SK-N-SH treated with all-trans-retinoic acid at 6 μM for 48 hours (cell line): ENCODE measurements at regions not wholly inside any gene's neighbourhood (a gene's known extent, or its start where the extent isn't known, plus 50 kb on each side); places are given as distances from the start of the nearest gene placed in this dataset.

Source experiments
- ATAC-seq: fragments of 200-7000 bp; cut with Tn5 transposase; 3 replicates; pipeline ENCODE4 v1.9.1; 2020; ENCODE audit warnings: mild to moderate bottlenecking, moderate library complexity
- ARNTL ChIP-seq: fragments of 450-650 bp; formaldehyde crosslinking; IDR thresholded peaks from 2 replicates; pipeline ENCODE4 v1.5.0; 2020; ENCODE audit warnings: low read depth, mild to moderate bottlenecking, moderate library complexity, borderline replicate concordance
- CSDC2 ChIP-seq: fragments of 250-450 bp; sonication (Bioruptor Pico); IDR thresholded peaks from 2 replicates; pipeline ENCODE4 v1.5.0; 2020; ENCODE audit warnings: mild to moderate bottlenecking, moderate library complexity
- GLIS3 ChIP-seq: fragments of 250-450 bp; sonication (Bioruptor Pico); IDR thresholded peaks from 2 replicates; pipeline ENCODE4 v1.5.0; 2020; ENCODE audit warnings: mild to moderate bottlenecking, moderate library complexity
- ISL1 ChIP-seq: fragments of 250-450 bp; sonication (Bioruptor Pico); IDR thresholded peaks from 2 replicates; pipeline ENCODE4 v2.1.2; 2022; ENCODE audit warnings: mild to moderate bottlenecking, moderate library complexity
- OSR1 ChIP-seq: fragments of 250-450 bp; sonication (Bioruptor Pico); IDR thresholded peaks from 2 replicates; pipeline ENCODE4 v1.8.0; 2022; ENCODE audit warnings: moderate library complexity, mild to moderate bottlenecking, inconsistent platforms
- PPARA ChIP-seq: fragments of 250-450 bp; sonication (Bioruptor Pico); IDR thresholded peaks from 2 replicates; pipeline ENCODE4 v1.5.0; 2020; ENCODE audit warnings: mild to moderate bottlenecking, borderline replicate concordance
- RARB ChIP-seq: fragments of 250-450 bp; sonication (Bioruptor Pico); IDR thresholded peaks from 2 replicates; pipeline ENCODE4 v1.8.0; 2021; ENCODE audit warnings: mild to moderate bottlenecking, moderate library complexity
- SNAI2 ChIP-seq: fragments of 250-450 bp; sonication (Bioruptor Pico); IDR thresholded peaks from 2 replicates; pipeline ENCODE4 v1.5.0; 2020; ENCODE audit warnings: mild to moderate bottlenecking, moderate library complexity
- TCF4 ChIP-seq: fragments of 250-450 bp; sonication (Bioruptor Pico); IDR thresholded peaks from 2 replicates; pipeline ENCODE4 v1.8.0; 2021; ENCODE audit warnings: mild to moderate bottlenecking, moderate library complexity, borderline replicate concordance
- TOX ChIP-seq: fragments of 250-450 bp; sonication (Bioruptor Pico); IDR thresholded peaks from 2 replicates; pipeline ENCODE4 v1.8.0; 2021; ENCODE audit warnings: mild to moderate bottlenecking, moderate library complexity, borderline replicate concordance
- TSHZ2 ChIP-seq: fragments of 250-450 bp; sonication (Bioruptor Pico); IDR thresholded peaks from 2 replicates; pipeline ENCODE4 v1.5.0; 2020; ENCODE audit warnings: mild to moderate bottlenecking, moderate library complexity
- ZC3H10 ChIP-seq: fragments of 250-450 bp; sonication (Bioruptor Pico); IDR thresholded peaks from 2 replicates; pipeline ENCODE4 v1.5.1; 2021; ENCODE audit warnings: mild to moderate bottlenecking, moderate library complexity
- ZFP3 ChIP-seq: fragments of 250-450 bp; sonication (Bioruptor Pico); IDR thresholded peaks from 2 replicates; pipeline ENCODE4 v1.5.0; 2020; ENCODE audit warnings: mild to moderate bottlenecking, moderate library complexity
- ZFP30 ChIP-seq: fragments of 450-650 bp; formaldehyde crosslinking; IDR thresholded peaks from 2 replicates; pipeline ENCODE4 v1.5.0; 2022; ENCODE audit warnings: mild to moderate bottlenecking, moderate library complexity
- ZNF565 ChIP-seq: fragments of 450-650 bp; formaldehyde crosslinking; conservative IDR thresholded peaks from 2 replicates; pipeline ENCODE4 v1.5.0; 2020; ENCODE audit warnings: low read depth, mild to moderate bottlenecking, moderate library complexity
- ZNF70 ChIP-seq: fragments of 450-650 bp; formaldehyde crosslinking; IDR thresholded peaks from 2 replicates; pipeline ENCODE4 v1.5.0; 2020; ENCODE audit warnings: mild to moderate bottlenecking, moderate library complexity
- ZNF8 ChIP-seq: fragments of 450-650 bp; formaldehyde crosslinking; IDR thresholded peaks from 2 replicates; pipeline ENCODE4 v1.5.0; 2020; ENCODE audit warnings: mild to moderate bottlenecking, moderate library complexity
- TF ChIP-seq, protein P1 (sequence below): fragments of 250-450 bp; sonication (Bioruptor Pico); IDR thresholded peaks from 2 replicates; pipeline ENCODE4 v1.8.0; 2021; ENCODE audit warnings: low read depth, mild to moderate bottlenecking, moderate library complexity, borderline replicate concordance
- TF ChIP-seq, protein P2 (sequence below): fragments of 250-450 bp; sonication (Bioruptor Pico); IDR thresholded peaks from 2 replicates; pipeline ENCODE4 v1.5.1; 2021; ENCODE audit warnings: mild to moderate bottlenecking, moderate library complexity
- TF ChIP-seq, protein P3 (sequence below): fragments of 250-450 bp; sonication (Bioruptor Pico); IDR thresholded peaks from 2 replicates; pipeline ENCODE4 v1.8.0; 2020; ENCODE audit warnings: mild to moderate bottlenecking, moderate library complexity, borderline replicate concordance
- TF ChIP-seq, protein P4 (sequence below): fragments of 250-450 bp; sonication (Bioruptor Pico); IDR thresholded peaks from 2 replicates; pipeline ENCODE4 v1.5.1; 2020; ENCODE audit warnings: low read depth, mild to moderate bottlenecking, moderate library complexity

GRCh38 chr17:79382313-79382712 lies 228.5 kb downstream of the RBFOX3 start:
- no peak for ATAC-seq

GRCh38 chr17:79379700-79380445 lies 231.0 kb downstream of the RBFOX3 start:
- TF ChIP-seq SNAI2 (CRISPR knock-in tag) (no peak), ISL1 (CRISPR knock-in tag) (no peak), ZFP3 (no peak)
- ATAC-seq: no peak

More at GRCh38 chr17:79382313-79382712, 228.5 kb downstream of the RBFOX3 start:
- TF ChIP-seq TCF4 (CRISPR knock-in tag) (no peak), GLIS3 (no peak), PPARA (CRISPR knock-in tag) (no peak), ZFP3 (no peak), ZNF565 (CRISPR knock-in tag) (no peak), ZC3H10 (CRISPR knock-in tag) (no peak), CSDC2 (CRISPR knock-in tag) (no peak), TSHZ2 (no peak), OSR1 (no peak), ARNTL (CRISPR knock-in tag) (no peak), ZNF8 (CRISPR knock-in tag) (no peak), SNAI2 (CRISPR knock-in tag) (no peak), ISL1 (CRISPR knock-in tag) (no peak), ZNF70 (CRISPR knock-in tag) (no peak), ZFP30 (CRISPR knock-in tag) (no peak), RARB (CRISPR knock-in tag) (no peak), TOX (CRISPR knock-in tag) (no peak)
- TF ChIP-seq, protein P1, sequence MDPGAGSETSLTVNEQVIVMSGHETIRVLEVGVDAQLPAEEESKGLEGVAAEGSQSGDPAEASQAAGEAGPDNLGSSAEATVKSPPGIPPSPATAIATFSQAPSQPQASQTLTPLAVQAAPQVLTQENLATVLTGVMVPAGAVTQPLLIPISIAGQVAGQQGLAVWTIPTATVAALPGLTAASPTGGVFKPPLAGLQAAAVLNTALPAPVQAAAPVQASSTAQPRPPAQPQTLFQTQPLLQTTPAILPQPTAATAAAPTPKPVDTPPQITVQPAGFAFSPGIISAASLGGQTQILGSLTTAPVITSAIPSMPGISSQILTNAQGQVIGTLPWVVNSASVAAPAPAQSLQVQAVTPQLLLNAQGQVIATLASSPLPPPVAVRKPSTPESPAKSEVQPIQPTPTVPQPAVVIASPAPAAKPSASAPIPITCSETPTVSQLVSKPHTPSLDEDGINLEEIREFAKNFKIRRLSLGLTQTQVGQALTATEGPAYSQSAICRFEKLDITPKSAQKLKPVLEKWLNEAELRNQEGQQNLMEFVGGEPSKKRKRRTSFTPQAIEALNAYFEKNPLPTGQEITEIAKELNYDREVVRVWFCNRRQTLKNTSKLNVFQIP (CRISPR knock-in tag): no peak
- TF ChIP-seq, protein P2, sequence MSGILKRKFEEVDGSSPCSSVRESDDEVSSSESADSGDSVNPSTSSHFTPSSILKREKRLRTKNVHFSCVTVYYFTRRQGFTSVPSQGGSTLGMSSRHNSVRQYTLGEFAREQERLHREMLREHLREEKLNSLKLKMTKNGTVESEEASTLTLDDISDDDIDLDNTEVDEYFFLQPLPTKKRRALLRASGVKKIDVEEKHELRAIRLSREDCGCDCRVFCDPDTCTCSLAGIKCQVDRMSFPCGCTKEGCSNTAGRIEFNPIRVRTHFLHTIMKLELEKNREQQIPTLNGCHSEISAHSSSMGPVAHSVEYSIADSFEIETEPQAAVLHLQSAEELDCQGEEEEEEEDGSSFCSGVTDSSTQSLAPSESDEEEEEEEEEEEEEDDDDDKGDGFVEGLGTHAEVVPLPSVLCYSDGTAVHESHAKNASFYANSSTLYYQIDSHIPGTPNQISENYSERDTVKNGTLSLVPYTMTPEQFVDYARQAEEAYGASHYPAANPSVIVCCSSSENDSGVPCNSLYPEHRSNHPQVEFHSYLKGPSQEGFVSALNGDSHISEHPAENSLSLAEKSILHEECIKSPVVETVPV (CRISPR knock-in tag): no peak

DNA sequence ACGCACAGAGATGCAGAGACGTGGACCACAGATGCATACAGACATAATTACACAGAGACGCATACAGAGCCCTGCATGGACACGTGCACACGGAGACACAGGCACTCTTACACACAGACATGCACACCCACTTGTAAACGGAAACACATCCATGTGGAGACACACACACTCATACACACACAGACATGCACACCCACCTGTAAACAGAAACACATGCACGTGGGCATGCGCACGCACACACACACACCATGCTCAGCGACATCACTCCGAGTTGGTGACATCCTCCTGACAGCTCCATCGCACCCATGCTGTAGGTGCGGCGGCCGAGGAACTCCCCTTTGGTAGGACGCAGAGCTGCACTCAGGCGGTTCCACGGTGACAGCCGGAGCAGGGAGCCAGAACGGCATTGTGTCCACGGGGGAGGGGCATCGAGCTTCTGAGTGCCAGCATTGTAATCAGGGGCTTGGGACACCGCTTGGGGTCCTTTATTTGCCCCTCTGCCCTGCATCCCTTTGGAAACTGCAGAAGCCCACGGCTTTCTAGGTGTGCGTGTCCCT lies 233.5 kb downstream of the RBFOX3 start:
- TF ChIP-seq ZC3H10 (CRISPR knock-in tag) (no peak), ZFP30 (CRISPR knock-in tag) (no peak), PPARA (CRISPR knock-in tag) (no peak)
- TF ChIP-seq, protein P3, sequence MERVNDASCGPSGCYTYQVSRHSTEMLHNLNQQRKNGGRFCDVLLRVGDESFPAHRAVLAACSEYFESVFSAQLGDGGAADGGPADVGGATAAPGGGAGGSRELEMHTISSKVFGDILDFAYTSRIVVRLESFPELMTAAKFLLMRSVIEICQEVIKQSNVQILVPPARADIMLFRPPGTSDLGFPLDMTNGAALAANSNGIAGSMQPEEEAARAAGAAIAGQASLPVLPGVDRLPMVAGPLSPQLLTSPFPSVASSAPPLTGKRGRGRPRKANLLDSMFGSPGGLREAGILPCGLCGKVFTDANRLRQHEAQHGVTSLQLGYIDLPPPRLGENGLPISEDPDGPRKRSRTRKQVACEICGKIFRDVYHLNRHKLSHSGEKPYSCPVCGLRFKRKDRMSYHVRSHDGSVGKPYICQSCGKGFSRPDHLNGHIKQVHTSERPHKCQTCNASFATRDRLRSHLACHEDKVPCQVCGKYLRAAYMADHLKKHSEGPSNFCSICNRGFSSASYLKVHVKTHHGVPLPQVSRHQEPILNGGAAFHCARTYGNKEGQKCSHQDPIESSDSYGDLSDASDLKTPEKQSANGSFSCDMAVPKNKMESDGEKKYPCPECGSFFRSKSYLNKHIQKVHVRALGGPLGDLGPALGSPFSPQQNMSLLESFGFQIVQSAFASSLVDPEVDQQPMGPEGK (CRISPR knock-in tag): no peak
- TF ChIP-seq, all 23 proteins: peak for 0
- no peak for ATAC-seq

DNA sequence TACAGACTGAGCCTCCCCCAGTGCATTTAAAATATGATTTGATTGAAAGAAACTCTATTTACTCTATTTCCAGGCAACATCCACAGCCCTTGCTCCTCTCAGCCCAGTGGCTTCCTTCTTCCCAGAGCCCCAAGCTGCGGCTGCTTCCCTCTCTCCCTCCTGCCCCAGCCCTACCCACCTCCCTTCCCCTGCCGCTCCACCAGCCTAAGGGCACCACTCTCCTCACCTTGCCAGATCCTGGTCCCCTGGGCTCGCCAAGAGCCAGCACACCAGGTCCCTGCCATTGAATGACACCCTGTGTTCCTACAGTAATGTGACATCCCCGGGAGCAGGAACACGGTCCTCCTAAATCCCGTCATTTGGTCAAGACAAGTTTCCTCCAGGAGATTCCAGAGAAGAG lies 236.0 kb downstream of the RBFOX3 start:
- ATAC-seq: no peak
- TF ChIP-seq ARNTL (CRISPR knock-in tag) (no peak), TSHZ2 (no peak), TCF4 (CRISPR knock-in tag) (no peak)
- TF ChIP-seq, protein P1 (CRISPR knock-in tag): no peak
- TF ChIP-seq, protein P4, sequence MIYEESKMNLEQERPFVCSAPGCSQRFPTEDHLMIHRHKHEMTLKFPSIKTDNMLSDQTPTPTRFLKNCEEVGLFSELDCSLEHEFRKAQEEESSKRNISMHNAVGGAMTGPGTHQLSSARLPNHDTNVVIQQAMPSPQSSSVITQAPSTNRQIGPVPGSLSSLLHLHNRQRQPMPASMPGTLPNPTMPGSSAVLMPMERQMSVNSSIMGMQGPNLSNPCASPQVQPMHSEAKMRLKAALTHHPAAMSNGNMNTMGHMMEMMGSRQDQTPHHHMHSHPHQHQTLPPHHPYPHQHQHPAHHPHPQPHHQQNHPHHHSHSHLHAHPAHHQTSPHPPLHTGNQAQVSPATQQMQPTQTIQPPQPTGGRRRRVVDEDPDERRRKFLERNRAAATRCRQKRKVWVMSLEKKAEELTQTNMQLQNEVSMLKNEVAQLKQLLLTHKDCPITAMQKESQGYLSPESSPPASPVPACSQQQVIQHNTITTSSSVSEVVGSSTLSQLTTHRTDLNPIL: no peak
